IMR-90 (cell line): ENCODE measurements at regions not wholly inside any gene's neighbourhood (a gene's known extent, or its start where the extent isn't known, plus 50 kb on each side); places are given as distances from the start of the nearest gene placed in this dataset.

Source experiments
- ATAC-seq: fragments of 200-7000 bp; cut with Tn5 transposase; 2 replicates; pipeline ENCODE4 v1.9.1; 2020; ENCODE audit warnings: low read depth, mild to moderate bottlenecking, moderate library complexity
- BruUV-seq: library from RNA; stranded (reverse); fragments of 400-500 nt; replicated peaks from 2 replicates; lab custom pipeline; 2021; lab: Mats Ljungman, UMichigan
- CTCF ChIA-PET: fragments of 300-600 bp; formaldehyde crosslinking; extraction: SDS; loops from one replicate; lab custom pipeline; 2021; ENCODE audit warnings: antibody characterized with exemption; lab: Yijun Ruan, JAX
- POLR2A ChIA-PET: fragments of 300-600 bp; sonication (Branson Sonifier 250); formaldehyde crosslinking; loops from one replicate; lab custom pipeline; 2022; ENCODE audit warnings: antibody characterized with exemption; ENCODE audit not compliant: unreplicated experiment; lab: Charles Lee
- DNase-seq: peaks from one replicate; pipeline ENCODE4 v3.0.0; 2013
- H2AFZ ChIP-seq: replicated peaks from 2 replicates; pipeline ENCODE3; 2013; ENCODE audit warnings: low read length, mild to moderate bottlenecking; ENCODE audit not compliant: poor library complexity
- H2AK5ac ChIP-seq: 2 replicates; pipeline ENCODE4 v1.6.1; 2013; ENCODE audit warnings: low read depth, low read length, inconsistent platforms
- H2AK9ac ChIP-seq: replicated peaks from 2 replicates; pipeline ENCODE3; 2013; ENCODE audit warnings: mild to moderate bottlenecking, low read depth, low read length, moderate library complexity; ENCODE audit not compliant: poor library complexity
- H2BK120ac ChIP-seq: 2 replicates; pipeline ENCODE4 v1.6.1; 2013; ENCODE audit warnings: low read depth, low read length, inconsistent platforms
- H2BK15ac ChIP-seq: 3 replicates; pipeline ENCODE4 v1.6.1; 2013; ENCODE audit warnings: low read depth, low read length, inconsistent platforms
- H2BK20ac ChIP-seq: 2 replicates; pipeline ENCODE4 v1.6.1; 2013; ENCODE audit warnings: low read depth, mild to moderate bottlenecking, inconsistent platforms, low read length, moderate library complexity
- H2BK5ac ChIP-seq: 2 replicates; pipeline ENCODE4 v1.6.1; 2013; ENCODE audit warnings: mild to moderate bottlenecking, low read depth, low read length, inconsistent platforms; ENCODE audit not compliant: poor library complexity, severe bottlenecking
- H3K14ac ChIP-seq: replicated peaks from 2 replicates; pipeline ENCODE4 v1.6.1; 2013; ENCODE audit warnings: low read depth, low read length, inconsistent platforms
- H3K18ac ChIP-seq: 2 replicates; pipeline ENCODE4 v1.6.1; 2013; ENCODE audit warnings: low read depth, low read length, control low read depth
- H3K23ac ChIP-seq: 2 replicates; pipeline ENCODE4 v1.6.1; 2013; ENCODE audit warnings: low read depth, low read length, inconsistent platforms
- H3K27ac ChIP-seq: 2 replicates; pipeline ENCODE4 v1.5.1; 2013; ENCODE audit warnings: mild to moderate bottlenecking, control low read depth, low read length; ENCODE audit not compliant: insufficient read depth
- H3K27me3 ChIP-seq: 2 replicates; pipeline ENCODE4 v1.6.1; 2013; ENCODE audit warnings: low read length; ENCODE audit not compliant: control insufficient read depth, insufficient read depth
- H3K36me3 ChIP-seq: 2 replicates; pipeline ENCODE4 v1.6.1; 2013; ENCODE audit warnings: low read length, mixed read lengths; ENCODE audit not compliant: control insufficient read depth, insufficient read depth
- H3K4ac ChIP-seq: 2 replicates; pipeline ENCODE4 v1.6.1; 2013; ENCODE audit warnings: low read depth, low read length, inconsistent platforms
- H3K4me1 ChIP-seq: 2 replicates; pipeline ENCODE4 v1.6.1; 2013; ENCODE audit warnings: low read length, mixed read lengths; ENCODE audit not compliant: control insufficient read depth, insufficient read depth
- H3K4me2 ChIP-seq: 2 replicates; pipeline ENCODE4 v1.6.1; 2013; ENCODE audit warnings: low read depth, mild to moderate bottlenecking, control low read depth, low read length, moderate library complexity
- H3K4me3 ChIP-seq: 2 replicates; pipeline ENCODE4 v1.5.1; 2013; ENCODE audit warnings: low read depth, mild to moderate bottlenecking, control low read depth, low read length, moderate library complexity; ENCODE audit not compliant: insufficient read depth
- H3K56ac ChIP-seq: 2 replicates; pipeline ENCODE4 v1.6.1; 2013; ENCODE audit warnings: low read length, inconsistent platforms; ENCODE audit not compliant: insufficient read depth; ENCODE audit errors: extremely low read depth
- H3K79me1 ChIP-seq, 2 experiments: 2 replicates each; pipeline ENCODE4 v1.6.1; 2013; ENCODE audit warnings: low read length in 2 of 2, inconsistent platforms in 1 of 2, low read depth in 1 of 2
- H3K9ac ChIP-seq: 2 replicates; pipeline ENCODE4 v1.6.1; 2013; ENCODE audit warnings: low read depth, low read length, control low read depth
- H3K9me1 ChIP-seq: 2 replicates; pipeline ENCODE4 v1.6.1; 2013; ENCODE audit warnings: low read length, inconsistent platforms; ENCODE audit not compliant: insufficient read depth
- H3K9me3 ChIP-seq: 2 replicates; pipeline ENCODE4 v1.6.1; 2013; ENCODE audit warnings: low read length; ENCODE audit not compliant: control insufficient read depth, insufficient read depth
- H4K20me1 ChIP-seq: 2 replicates; pipeline ENCODE4 v1.6.1; 2013; ENCODE audit warnings: low read length, inconsistent platforms; ENCODE audit not compliant: insufficient read depth
- H4K5ac ChIP-seq: 2 replicates; pipeline ENCODE4 v1.6.1; 2013; ENCODE audit warnings: mild to moderate bottlenecking, low read depth, low read length, control low read depth
- H4K8ac ChIP-seq, 2 experiments: 2 replicates each; pipeline ENCODE4 v1.6.1; 2013; ENCODE audit warnings: low read depth in 2 of 2, low read length in 2 of 2, control low read depth in 1 of 2, inconsistent platforms in 1 of 2
- H4K91ac ChIP-seq: 2 replicates; pipeline ENCODE4 v1.6.1; 2013; ENCODE audit warnings: low read depth, low read length, inconsistent platforms; ENCODE audit not compliant: insufficient read depth
- NFE2L2 ChIP-seq: fragments of 150-350 bp; IDR thresholded peaks from 2 replicates; pipeline ENCODE4 v1.6.1; 2016; ENCODE audit warnings: low read depth, mild to moderate bottlenecking, low read length
- whole genome bisulfite sequencing, 2 experiments: methylation state at CpG; one replicate each; pipeline versions ENCODE4 v1.1.5 to v1.1.7; 2013; ENCODE audit warnings: missing lambda C conversion rate in 2 of 2; ENCODE audit not compliant: insufficient read length in 1 of 2; ENCODE audit errors: extremely low coverage in 2 of 2; 5-methylcytosine and 5-hydroxymethylcytosine counted together
- dilution Hi-C: fragments of 300-500 bp; cut with HindIII; formaldehyde crosslinking; loops from one replicate; pipeline ENCODE4 v1.14.3; 2018; ENCODE audit warnings: low sequenced_read_pairs; ENCODE audit not compliant: unreplicated experiment
- in situ Hi-C: fragments of 300-500 bp; cut with MboI; formaldehyde crosslinking; loops from 3 replicates; pipeline ENCODE4 v1.14.3; 2019; ENCODE audit warnings: low sequenced_read_pairs, inconsistent platforms, mixed read lengths
- intact Hi-C: fragments of 100-400 bp; cut with micrococcal nuclease; formaldehyde crosslinking; loops from 2 replicates; pipeline ENCODE4 v1.10.0; 2022

DNA sequence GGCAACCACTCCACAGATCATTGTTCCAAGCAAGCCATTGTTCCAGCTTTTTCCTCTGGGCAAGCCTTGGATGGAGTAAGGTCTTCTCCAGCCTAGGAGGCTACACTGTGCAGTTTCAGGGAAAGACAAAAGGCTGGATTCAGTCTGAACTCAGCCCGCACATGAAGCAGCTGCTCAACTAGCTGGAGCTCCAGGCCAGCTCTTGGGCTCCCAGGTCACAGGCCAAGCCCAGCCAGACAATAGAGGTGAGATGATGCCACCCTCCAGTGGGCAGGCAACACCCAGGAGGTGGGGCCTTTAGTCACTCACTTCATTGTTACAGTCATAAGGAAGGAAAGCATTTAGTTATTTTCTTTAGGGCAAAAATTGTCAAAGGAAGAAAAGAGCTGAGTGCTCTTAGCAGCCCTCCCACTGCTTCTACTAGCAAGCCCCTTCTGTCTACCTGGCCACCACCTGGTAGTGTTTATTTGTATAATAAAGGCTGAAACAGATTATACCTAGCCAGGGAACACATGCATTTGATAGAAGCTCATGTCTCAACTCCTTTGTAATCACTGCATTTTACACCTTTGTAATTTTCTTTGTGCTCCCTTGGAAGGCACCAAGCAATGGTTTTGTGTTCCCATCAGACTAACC lies 253.4 kb downstream of the WDR11 start:
- Histone ChIP-seq H3K9me1 (no peaks in the 10 kb centered on the region), H2AK5ac (no peak overlapping the region), H3K9ac (no peak overlapping the region), H3K23ac (no peak overlapping the region), H3K56ac (no peak overlapping the region), H3K4me2 (no peak overlapping the region), H2AFZ (no peak overlapping the region), H3K14ac (no peak overlapping the region), H4K5ac (no peak overlapping the region), H3K4me1 (no peaks in the 10 kb centered on the region), H4K8ac (no peak overlapping the region), H3K27me3 (no peaks in the 10 kb centered on the region), H3K36me3 (no peaks in the 10 kb centered on the region), H2BK20ac (no peak overlapping the region), H2BK120ac (no peak overlapping the region), H2AK9ac (no peak overlapping the region), H2BK15ac (no peak overlapping the region), H3K18ac (no peak overlapping the region), H4K20me1 (no peaks in the 10 kb centered on the region), H4K91ac (no peak overlapping the region), H3K4ac (no peak overlapping the region), H3K9me3 (peaks cover 27% of the 10 kb centered on the region), H2BK5ac (no peak overlapping the region), H3K27ac (no peak overlapping the region), H3K79me1 (no peaks in the 10 kb centered on the region), H3K4me3 (no peak overlapping the region)
- TF ChIP-seq NFE2L2, result no peak
- intact Hi-C loops (no loop called here), in situ Hi-C loops (no loop called here), dilution Hi-C loops (no loop called here)
- no TSS peak for BruUV-seq
- ATAC-seq (no peak), DNase-seq (no peak)
- ChIA-PET POLR2A (no interaction called here), CTCF (no interaction called here)
- WGBS, 2 experiments, result no CpG with 5 or more reads among the region's 1 CpG
